HG02970 (cell line): ENCODE measurements at regions not wholly inside any gene's neighbourhood (a gene's known extent, or its start where the extent isn't known, plus 50 kb on each side); places are given as distances from the start of the nearest gene placed in this dataset.
"Not testable (repeated sequence)": the region's sequence is repeated elsewhere in the genome, so short reads cannot be mapped to it uniquely, and the experiment has no call there.

Source experiments
- ATAC-seq: cut with Tn5 transposase; IDR thresholded peaks from one replicate; pipeline ENCODE4 v1.9.1; 2021; ENCODE audit warnings: mild to moderate bottlenecking, moderate library complexity, moderate number of reproducible peaks; ENCODE audit not compliant: unreplicated experiment, low FRiP score

DNA sequence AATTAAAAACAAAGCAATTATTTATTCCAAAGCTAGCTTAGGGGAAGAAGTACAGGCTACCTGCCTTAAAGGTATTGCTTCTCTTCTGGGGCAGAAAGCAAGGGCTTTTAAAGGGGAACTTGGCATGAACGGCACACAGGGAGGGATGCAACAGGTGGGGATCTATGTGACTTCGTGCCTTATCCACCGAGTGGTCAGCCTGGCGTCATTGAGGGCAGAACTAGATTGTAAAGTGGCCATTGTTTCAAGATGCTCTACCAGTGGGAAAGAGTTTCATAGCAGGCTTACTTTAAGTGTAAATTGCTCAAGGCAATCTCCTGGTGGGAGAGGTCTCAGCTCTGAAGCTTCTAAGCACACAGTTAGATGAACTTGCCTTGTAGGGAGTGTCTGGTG lies 360.4 kb downstream of the ATP23 start:
- ATAC-seq, result no peak

DNA sequence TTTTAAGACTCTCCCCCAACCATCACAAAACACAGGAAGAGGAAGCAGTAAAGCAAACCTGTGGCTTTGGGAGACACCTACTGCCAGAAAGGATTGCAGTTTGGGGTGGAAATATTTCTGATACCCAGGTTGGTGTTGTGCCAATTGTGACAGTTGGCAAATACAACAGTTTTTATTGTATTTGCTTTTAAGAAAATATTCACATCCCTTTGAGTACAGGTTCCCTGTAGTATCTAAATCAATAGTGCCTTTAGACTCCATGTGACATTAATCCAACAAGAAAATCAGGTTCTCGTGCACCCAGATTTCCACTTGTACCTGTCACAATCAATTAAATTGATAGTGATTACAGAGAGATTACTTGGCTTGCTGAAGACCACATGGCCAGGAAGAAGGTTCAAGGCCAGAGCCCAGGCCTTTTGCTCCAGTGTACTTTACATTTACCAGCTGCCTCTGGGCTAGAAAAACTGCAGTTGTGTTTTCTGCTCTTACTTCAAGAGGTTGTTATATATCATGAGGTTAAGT lies 361.2 kb downstream of the ATP23 start:
- no peak for ATAC-seq

- ATAC-seq, result no peak
Measured at GRCh38 chr12:58306266-58307000, 365.1 kb downstream of the ATP23 start.

DNA sequence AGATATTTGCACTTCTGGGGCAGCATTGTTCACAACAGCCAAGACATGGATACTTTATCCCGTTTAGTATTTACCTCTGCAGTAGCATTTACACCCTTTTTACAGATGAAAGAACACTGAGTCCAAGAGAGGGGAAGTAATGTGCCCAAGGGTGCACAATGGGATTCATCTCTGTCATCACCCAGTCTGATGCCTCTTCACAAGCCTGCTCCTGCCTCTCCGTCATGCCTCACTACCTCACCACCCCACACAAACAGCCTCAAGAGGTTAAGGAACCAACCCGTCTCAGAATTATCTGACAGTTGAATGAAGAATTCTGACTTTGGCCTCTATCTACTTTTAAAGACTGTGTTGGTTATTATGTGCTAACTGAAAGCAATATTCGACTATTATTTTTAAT lies 368.4 kb downstream of the ATP23 start:
- ATAC-seq, result no peak

DNA sequence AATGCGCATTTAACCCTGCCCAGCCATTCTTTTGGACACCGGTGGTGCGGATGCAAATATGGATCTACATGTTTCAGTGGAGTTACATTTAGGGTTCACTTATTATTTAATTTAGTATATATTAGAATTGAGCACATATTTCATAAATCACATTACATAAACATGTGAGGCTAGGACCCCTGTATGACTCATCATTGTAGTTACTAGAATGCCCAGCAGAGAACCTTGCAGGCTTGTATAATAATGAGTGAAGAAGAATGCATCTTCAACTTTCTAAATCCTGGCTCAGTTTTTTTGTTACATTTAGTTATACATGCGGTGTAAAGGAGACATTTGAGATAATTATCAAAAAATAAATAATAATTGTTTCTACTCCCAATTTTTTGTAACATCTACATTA lies 369.0 kb downstream of the ATP23 start:
- ATAC-seq, result no peak

DNA sequence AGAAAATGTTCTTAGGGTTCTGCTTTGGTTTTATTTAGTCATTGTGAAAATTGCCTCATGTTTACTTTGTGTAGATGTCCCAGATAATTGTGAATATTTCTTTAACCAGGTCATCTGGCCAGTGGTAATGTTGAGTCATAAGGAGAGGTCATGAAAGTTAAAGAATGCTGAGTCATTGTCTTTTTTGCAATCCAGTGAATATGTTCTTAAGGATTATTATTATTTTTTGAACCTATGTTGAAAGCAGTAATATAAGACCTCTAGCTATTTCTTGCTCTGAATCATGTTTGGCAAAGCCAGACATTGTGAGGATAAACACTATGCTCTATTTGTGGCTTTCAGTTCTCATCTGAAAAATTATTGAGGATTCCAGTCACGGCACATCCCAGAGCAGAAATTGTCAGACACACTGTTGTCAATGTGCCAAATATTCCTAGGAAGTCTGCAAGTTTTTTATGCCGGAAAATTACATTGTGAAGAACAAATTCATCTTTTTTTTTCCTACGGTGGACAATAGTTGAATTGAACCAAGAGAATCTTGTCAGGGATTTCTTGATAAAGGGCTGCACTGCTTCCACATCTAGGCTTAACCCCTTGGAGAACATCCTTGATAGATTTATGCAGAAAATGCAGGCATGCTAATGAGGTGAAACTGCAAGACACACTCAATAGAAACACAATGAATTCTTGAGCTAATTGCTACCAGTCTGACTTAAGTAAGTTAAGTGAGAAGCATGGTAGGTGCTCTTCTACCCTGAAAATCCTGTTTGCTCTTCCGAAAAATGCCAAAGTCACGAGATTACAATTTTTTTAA lies 369.6 kb downstream of the ATP23 start:
- ATAC-seq, result peak; percentile 67

DNA sequence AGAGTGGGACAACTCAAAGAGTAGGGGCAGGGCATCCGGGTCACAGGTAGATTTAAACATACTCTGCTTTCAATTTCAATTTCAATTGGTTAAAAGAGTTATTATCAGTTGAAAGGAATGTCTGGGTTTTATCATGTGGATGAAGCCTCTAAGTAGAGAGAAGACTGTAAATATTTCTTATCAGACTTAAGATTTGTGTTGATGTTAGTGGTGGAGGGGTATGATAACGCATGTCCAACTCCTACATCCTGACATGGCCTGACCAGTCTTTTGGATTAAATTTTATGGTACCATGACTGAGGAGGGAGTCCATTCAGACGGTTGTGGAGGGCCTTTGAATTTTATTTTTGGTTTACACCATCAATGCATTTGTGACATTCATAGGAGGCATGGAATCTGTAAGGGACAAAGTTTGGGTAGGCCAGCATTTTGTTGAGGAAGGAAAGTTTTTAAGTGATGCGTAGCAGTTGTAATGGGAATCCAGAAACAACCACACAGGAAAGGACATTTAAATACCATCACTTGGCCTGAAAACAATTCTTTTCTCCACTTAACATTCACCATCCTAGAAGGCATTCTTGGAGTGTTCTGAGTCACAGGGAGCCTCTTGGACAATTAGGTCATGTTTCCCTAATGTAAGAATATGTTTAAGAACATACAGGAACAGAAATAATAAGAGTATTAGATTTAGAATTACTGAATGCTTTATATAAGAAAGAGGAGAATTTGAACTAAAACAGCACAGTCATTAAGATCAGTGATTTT lies 371.9 kb downstream of the ATP23 start:
- no peak for ATAC-seq

GRCh38 chr12:58314610-58315009 lies 373.2 kb downstream of the ATP23 start:
- ATAC-seq, result no peak

DNA sequence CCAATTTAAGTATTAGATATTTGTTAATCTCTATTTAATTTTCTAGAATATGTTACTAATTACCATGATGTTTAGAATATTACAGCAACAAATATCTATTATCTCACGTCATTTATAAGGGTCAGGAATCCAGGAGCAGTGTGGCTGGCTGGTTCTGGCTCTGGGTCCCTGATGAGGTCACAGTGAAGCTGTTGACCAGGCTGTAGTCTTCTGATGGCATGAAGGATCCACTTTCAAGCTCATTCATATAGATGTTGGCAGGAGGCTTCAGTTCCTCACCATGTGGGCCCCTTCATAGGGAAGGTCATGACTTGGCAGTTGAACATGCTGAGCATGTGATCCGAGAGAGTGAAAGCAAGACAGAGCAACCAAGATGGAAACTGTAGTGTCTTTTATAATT lies 375.6 kb downstream of the ATP23 start:
- ATAC-seq, result no peak

- no peak for ATAC-seq
Measured at GRCh38 chr12:58321414-58321813, 380.0 kb downstream of the ATP23 start.

DNA sequence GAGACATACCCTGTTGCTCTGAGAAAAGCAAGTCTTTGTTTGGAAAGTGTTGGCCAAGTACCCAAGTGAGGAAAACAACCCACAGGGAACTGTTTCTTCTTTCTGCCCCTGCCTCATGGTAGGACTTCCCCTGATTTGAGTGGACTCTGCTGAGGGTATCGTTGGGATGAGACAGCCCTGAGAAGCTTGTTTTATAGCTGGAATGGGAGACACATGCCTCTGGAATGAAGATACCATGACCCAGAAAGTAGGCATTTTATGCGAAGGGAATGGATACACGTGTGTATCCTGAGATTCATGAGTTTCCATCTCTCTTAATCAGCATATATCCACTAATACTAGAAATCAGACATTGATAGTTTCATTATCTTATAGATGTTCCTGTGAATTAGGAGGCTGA lies 382.3 kb downstream of the ATP23 start:
- no peak for ATAC-seq

DNA sequence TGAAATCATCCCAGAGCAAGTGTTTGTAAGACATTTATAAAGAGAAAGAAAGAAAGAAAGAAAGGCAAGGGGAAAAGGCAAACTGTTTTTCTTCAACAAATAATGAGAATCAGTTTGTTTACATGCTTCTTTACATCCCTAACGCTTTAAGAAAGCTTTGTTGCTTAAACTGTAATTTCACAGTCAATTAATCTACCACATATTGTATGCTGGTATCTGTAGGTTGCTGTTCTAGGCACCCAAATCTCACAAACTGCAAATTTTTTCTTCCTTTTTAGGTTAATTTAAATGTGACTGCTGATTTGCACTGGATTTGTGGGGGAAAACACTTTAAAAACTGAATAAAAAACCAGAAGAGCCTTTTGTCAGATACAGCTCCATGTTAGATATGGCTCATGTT lies 384.2 kb downstream of the ATP23 start:
- ATAC-seq, result no peak

GRCh38 chr12:58326534-58326933 lies 385.2 kb downstream of the ATP23 start:
- no peak for ATAC-seq

DNA sequence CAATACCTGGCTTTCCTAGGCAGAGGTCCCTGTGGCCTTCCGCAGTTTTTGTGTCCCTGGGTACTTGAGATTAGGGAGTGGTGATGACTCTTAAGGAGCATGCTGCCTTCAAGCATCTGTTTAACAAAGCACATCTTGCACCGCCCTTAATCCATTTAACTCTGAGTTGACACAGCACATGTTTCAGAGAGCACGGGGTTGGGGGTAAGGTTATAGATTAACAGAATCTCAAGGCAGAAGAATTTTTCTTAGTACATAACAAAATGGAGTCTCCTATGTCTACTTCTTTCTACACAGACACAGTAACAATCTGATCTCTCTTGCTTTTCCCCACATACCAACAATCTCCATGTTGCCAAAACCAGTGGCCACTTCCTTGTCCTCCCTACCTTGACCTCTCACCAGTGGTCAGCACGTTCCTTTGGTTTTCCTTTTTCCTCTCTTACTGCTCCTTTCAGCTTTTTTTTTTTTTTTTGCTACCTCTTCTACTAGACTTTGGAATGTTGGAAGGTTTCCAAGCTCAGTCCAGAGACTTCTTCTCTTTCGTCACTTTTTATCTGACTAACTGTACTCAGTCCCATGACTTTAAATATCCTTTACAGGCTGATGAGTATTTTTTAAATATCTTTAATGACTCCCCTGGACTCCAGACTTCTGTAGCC lies 395.3 kb downstream of the ATP23 start:
- not testable (repeated sequence) for ATAC-seq

GRCh38 chr12:58337539-58337938 lies 396.2 kb downstream of the ATP23 start:
- not testable (repeated sequence) for ATAC-seq

DNA sequence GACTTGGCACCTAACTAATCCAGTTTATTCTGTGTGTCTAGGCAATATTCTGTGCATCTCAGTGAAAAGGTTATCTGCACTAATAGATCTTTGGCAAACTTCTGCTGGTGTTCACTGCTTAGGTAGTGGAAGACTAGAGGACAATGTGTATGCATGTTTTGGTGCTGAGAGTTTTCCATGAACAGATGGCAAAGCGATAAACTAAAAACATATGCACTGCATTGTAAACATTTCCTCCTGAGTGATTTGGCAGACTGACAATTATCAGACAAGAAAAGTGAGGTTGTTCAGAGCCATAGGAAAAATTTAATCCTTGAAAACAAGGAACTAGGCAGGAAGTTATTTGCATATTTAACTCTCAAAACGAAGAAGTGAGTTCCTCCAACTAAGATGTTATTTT lies 400.4 kb downstream of the ATP23 start:
- ATAC-seq, result no peak

- no peak for ATAC-seq
Measured at GRCh38 chr12:58342736-58343135, 401.4 kb downstream of the ATP23 start.

DNA sequence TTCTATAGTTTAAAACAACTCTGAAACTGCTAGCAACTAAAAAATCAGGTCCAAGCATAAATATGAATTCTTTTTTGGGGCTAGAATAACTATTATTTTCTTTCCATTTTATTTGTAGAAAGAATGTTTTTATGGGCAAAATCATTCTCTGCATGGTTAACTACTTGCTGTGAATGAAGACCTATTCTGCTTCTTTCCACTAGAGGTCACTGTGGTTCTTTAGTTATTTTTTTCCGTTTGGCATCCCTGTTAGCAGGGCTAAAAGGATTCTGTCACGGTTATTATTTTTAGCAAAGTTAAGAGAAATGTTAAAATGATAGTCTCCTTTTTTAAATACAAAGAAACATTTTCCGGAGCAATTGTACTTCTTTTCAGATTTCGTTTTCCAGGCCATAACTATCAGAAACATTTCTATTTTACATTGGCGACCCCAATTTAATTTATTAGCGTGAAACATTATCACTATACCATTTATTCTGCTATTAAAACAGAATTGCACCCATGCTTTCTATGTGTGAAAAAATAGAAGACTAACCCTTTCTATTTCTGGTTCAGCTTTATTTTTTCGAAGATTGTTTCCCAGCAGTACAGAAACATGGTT lies 404.8 kb downstream of the ATP23 start:
- no peak for ATAC-seq

DNA sequence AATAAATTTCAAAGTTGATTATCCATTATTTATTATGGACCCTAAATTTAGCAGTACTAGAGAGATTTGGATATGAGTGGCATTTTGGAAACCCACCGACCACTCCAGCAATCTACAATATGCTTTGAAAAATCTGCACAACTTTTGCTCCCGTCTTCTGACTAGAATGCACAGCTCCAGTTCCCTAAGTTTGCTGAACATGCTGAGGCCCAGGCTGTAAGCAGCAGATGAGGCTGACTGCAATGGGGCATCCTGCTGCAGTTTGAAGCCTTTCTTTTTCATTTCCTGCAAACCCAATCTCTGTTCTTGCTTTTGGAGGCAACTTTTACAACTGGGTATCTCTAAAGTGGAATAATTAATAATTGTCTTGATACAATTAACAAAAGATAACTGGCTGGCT lies 405.8 kb downstream of the ATP23 start:
- ATAC-seq, result no peak

- ATAC-seq, result no peak
Measured at GRCh38 chr12:58347691-58348090, 406.3 kb downstream of the ATP23 start.
